KMS-11 (cell line): ENCODE measurements at regions not wholly inside any gene's neighbourhood (a gene's known extent, or its start where the extent isn't known, plus 50 kb on each side); places are given as distances from the start of the nearest gene placed in this dataset.
"Not testable (repeated sequence)": the region's sequence is repeated elsewhere in the genome, so short reads cannot be mapped to it uniquely, and the experiment has no call there.

Experiments used
- H2AFZ ChIP-seq: fragments of 200-600 bp; sonication (generic); 2 replicates; pipeline ENCODE4 v1.6.1; 2016; ENCODE audit warnings: antibody characterized with exemption, mixed run types, low read depth
- H3K27ac ChIP-seq: fragments of 200-600 bp; sonication (generic); 2 replicates; pipeline ENCODE4 v1.6.1; 2016; ENCODE audit warnings: mild to moderate bottlenecking, mixed run types
- H3K27me3 ChIP-seq: fragments of 200-600 bp; sonication (generic); 2 replicates; pipeline ENCODE4 v1.6.1; 2017; ENCODE audit warnings: mild to moderate bottlenecking, low read depth, mixed run types, moderate library complexity; ENCODE audit not compliant: insufficient read depth
- H3K36me3 ChIP-seq: fragments of 200-600 bp; sonication (generic); 2 replicates; pipeline ENCODE4 v1.6.1; 2017; ENCODE audit warnings: mild to moderate bottlenecking, mixed run types; ENCODE audit not compliant: insufficient read depth
- H3K4me1 ChIP-seq: fragments of 200-600 bp; sonication (generic); 2 replicates; pipeline ENCODE4 v1.6.1; 2016; ENCODE audit warnings: mild to moderate bottlenecking, low read depth, mixed run types; ENCODE audit not compliant: poor library complexity, severe bottlenecking
- H3K4me2 ChIP-seq: fragments of 200-600 bp; sonication (generic); 2 replicates; pipeline ENCODE4 v1.7.0; 2016; ENCODE audit warnings: mild to moderate bottlenecking, mixed run types
- H3K4me3 ChIP-seq: fragments of 200-600 bp; sonication (generic); IDR thresholded peaks from 2 replicates; pipeline ENCODE4 v1.6.1; 2017; ENCODE audit warnings: low read depth, low read length, mixed read lengths; ENCODE audit not compliant: insufficient read depth
- H3K79me2 ChIP-seq: fragments of 200-600 bp; sonication (generic); 2 replicates; pipeline ENCODE4 v1.6.1; 2016; ENCODE audit warnings: low read depth, mixed run types; ENCODE audit not compliant: insufficient read depth
- H3K9ac ChIP-seq: fragments of 200-600 bp; sonication (generic); 2 replicates; pipeline ENCODE4 v1.6.1; 2016; ENCODE audit warnings: mild to moderate bottlenecking, mixed run types
- H4K20me1 ChIP-seq: fragments of 200-600 bp; sonication (generic); 2 replicates; pipeline ENCODE4 v1.6.1; 2016; ENCODE audit warnings: mild to moderate bottlenecking, mixed run types; ENCODE audit not compliant: insufficient read depth
- CTCF ChIP-seq: fragments of 200-600 bp; sonication (generic); conservative IDR thresholded peaks from 2 replicates; pipeline ENCODE4 v1.6.1; 2017; ENCODE audit warnings: low read depth, mild to moderate bottlenecking, antibody characterized with exemption, low read length, moderate library complexity, mixed read lengths

GRCh38 chr3:166860217-166860616, 519.9 kb downstream of the ZBBX start:
- no peaks in the 10 kb centered on the region for H3K36me3 ChIP-seq
- no peak overlapping the region for H3K9ac ChIP-seq
- no peaks in the 10 kb centered on the region for H3K4me1 ChIP-seq
- H3K79me2 ChIP-seq, result no peaks in the 10 kb centered on the region
- no peaks in the 10 kb centered on the region for H4K20me1 ChIP-seq
- no peak for TF ChIP-seq CTCF
- H3K27ac ChIP-seq, result no peak overlapping the region
- H3K4me2 ChIP-seq, result no peak overlapping the region
- H3K4me3 ChIP-seq, result no peak overlapping the region
- no peak overlapping the region for H2AFZ ChIP-seq
- H3K27me3 ChIP-seq, result no peaks in the 10 kb centered on the region

- H3K27me3 ChIP-seq, result no peaks in the 10 kb centered on the region
- H3K4me1 ChIP-seq, result no peaks in the 10 kb centered on the region
- no peaks in the 10 kb centered on the region for H4K20me1 ChIP-seq
- H3K36me3 ChIP-seq, result no peaks in the 10 kb centered on the region
- no peaks in the 10 kb centered on the region for H3K79me2 ChIP-seq
- no peak overlapping the region for H2AFZ ChIP-seq
- H3K4me2 ChIP-seq, result no peak overlapping the region
- H3K27ac ChIP-seq, result no peak overlapping the region
- no peak overlapping the region for H3K9ac ChIP-seq
- TF ChIP-seq CTCF, result no peak
- H3K4me3 ChIP-seq, result no peak overlapping the region
These were observed 535.8 kb downstream of the ZBBX start for GRCh38 chr3:166844329-166844728.

GRCh38 chr3:166842784-166843183, 537.3 kb downstream of the ZBBX start:
- not testable (repeated sequence) for H2AFZ ChIP-seq, H3K79me2 ChIP-seq, H3K27ac ChIP-seq, H3K4me2 ChIP-seq, H3K4me1 ChIP-seq, H3K9ac ChIP-seq, H3K27me3 ChIP-seq, H3K4me3 ChIP-seq, H4K20me1 ChIP-seq, H3K36me3 ChIP-seq

- Histone ChIP-seq H3K4me1 (no peaks in the 10 kb centered on the region), H3K27me3 (no peaks in the 10 kb centered on the region), H3K4me3 (no peak overlapping the region), H3K27ac (no peak overlapping the region), H3K9ac (no peak overlapping the region), H3K79me2 (no peaks in the 10 kb centered on the region), H4K20me1 (no peaks in the 10 kb centered on the region), H3K36me3 (no peaks in the 10 kb centered on the region), H2AFZ (no peak overlapping the region), H3K4me2 (no peak overlapping the region)
- TF ChIP-seq CTCF, result peak; percentile 54
These were observed 542.6 kb downstream of the ZBBX start for GRCh38 chr3:166837535-166837934.

- Histone ChIP-seq H3K27me3 (no peaks in the 10 kb centered on the region), H4K20me1 (no peaks in the 10 kb centered on the region), H3K27ac (no peak overlapping the region), H3K4me3 (no peak overlapping the region), H3K4me2 (no peak overlapping the region), H3K36me3 (no peaks in the 10 kb centered on the region), H3K9ac (no peak overlapping the region), H2AFZ (no peak overlapping the region), H3K79me2 (no peaks in the 10 kb centered on the region), H3K4me1 (no peaks in the 10 kb centered on the region)
- no peak for TF ChIP-seq CTCF
These were observed 543.3 kb downstream of the ZBBX start for GRCh38 chr3:166836836-166837235.
